ENCODE measurements at regions not wholly inside any gene's neighbourhood (a gene's known extent, or its start where the extent isn't known, plus 50 kb on each side); places are given as distances from the start of the nearest gene placed in this dataset.

DNA sequence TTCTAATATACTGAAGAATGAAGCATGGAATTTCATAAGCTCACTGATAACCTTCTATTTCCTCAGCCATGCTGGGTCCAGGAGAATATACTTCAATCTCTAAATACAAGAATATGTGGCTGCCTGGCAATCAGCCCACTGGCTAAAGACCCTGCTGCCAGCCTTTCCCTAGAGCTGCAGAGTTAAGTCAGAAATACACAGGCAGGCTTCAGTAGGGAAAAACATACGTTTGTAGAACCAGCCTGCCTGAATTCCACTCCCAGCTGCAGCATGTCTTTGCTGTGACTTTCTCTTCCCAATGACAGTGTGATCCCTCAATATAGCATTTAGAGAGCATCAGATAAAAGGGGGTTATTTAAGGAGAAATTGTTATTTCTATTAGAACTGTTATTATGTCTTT lies 289.1 kb downstream of the PCDH19 start:
- no peak for DNase-seq (ENCODE audit: low read depth)

DNA sequence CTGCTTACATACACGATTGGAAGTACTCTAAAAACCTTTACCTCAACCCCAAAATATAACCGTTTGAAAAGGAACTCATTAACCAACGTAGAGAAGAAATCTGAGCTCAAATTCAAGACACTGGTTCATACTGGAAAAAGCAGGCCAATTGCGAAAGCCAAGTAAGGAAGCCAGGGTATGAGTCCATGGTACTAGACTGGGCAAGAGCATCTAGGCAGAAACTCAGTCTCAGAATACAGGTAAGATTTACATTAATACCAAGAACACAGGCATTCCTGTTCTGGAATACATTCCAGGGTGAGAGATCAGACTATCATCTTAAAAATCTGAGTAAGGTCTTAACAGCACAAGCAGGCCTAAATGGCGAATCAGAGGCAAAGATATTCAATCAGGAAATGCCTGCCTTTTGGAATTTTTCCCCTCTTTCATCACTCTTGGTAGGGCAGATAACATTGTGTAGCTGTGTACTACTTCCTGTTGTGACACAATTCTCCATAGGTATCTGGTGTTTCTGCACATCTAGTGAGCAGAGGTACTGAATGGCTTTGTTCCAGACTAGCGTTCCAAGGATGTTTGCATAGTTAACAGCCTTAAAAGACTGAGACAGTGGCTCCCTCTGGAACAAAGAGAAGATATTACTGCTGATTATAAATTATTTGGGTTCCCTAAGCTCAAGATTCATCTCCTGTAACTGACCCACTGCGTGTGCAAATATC lies 311.3 kb downstream of the PCDH19 start:
- DNase-seq (ENCODE audit: low read depth) = peak; percentile 48

GRCh38 chrX:100090931-100091330 lies 319.1 kb downstream of the PCDH19 start:
- DNase-seq (ENCODE audit: low read depth) = peak; percentile 69

DNA sequence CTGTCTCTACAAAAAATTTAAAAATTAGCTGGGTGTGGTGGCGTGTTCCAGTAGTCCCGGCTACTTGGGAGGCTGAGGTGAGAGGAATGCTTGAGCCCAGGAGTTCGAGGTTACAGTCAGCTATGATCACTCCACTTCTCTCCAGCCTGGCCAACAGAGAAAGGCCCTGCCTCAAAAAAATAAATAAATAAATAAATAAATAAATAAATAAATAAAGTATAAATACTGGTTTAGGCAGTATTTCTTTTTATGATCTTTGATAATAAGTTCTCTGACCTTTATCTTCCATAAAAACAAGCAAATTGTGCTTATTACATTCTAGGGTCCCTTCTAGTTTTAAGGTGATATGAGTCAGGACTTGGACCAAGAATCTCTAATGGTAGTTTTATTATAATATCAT lies 320.3 kb downstream of the PCDH19 start:
- DNase-seq (ENCODE audit: low read depth) = no peak

DNA sequence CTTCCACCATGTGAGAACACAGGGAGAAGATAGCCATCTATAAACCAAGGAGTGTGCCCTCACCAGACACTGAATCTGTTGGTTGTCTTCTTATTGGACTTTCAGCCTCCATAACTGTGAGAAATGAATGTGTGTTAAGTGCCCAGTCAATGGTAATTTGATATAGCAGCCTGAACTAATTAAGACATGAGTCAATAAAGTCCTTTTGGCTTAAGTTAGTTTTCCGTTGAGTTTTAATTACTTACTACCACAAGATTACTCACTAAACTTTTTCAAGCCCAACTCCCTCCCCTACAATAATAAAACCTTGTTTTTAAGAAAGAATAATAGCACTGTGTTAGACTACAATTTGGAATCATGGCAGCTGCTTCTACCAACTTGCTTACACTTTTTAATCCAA lies 324.2 kb downstream of the PCDH19 start:
- peak; percentile 20 for DNase-seq (ENCODE audit: low read depth)

DNA sequence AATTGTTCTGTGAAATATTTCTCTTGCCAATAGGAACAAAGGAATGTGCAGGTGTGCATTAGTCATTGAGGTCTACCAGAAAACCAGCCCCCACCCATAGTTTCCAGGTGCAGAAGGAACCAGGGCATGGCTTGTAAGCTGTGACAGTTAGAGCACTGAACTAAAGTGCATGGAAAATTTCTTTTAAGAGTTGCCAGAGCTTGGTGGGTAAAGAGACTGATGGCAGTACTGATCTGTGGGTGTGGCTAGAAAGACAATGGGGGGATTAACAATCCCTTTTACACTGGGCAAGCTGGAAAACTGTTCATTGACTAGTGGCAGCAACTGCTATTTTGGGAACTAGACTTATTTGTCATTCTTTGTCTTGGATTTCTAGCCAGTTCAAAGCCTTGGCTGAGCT lies 326.9 kb downstream of the PCDH19 start:
- no peak for DNase-seq (ENCODE audit: low read depth)

DNA sequence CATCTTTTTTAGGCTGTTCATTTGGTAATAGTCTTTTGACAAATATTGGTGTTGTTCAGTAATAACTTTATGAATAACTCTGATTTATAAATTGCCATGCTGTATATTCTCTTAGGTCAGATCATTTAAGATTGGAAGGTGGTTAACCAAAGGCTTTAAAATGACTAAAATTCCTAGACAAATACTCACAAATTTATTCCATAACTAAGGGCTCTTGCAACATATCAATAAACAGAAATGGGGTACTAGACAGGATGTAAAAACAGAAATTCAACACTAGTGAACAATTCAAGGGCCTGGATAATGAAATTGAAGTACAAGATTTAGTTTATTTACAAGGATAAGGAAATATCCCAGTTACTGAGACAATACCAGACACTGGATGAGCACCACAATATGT lies 328.6 kb downstream of the PCDH19 start:
- no peak for DNase-seq (ENCODE audit: low read depth)

- DNase-seq (ENCODE audit: low read depth) = no peak
These were observed 334.0 kb downstream of the PCDH19 start for GRCh38 chrX:100076031-100076430.

DNA sequence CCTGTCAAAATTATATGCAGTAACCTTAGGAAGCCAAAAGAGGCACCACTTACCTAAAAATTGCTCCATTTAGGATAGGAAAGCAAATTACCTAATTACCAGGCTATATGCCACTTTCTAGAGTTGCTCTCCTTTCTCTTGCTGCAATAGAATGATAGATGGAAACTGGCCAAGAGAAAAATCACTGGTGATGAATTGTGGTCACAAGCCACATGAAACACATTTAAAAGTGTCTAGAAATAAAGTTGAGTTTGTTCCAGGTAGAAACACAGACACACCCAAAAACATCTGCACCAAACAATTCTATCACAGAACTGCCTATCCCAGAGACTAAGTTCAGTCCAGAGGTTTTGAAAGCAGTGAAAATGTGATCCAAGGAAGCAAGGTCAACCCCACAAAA lies 337.7 kb downstream of the PCDH19 start:
- no peak for DNase-seq (ENCODE audit: low read depth)

DNA sequence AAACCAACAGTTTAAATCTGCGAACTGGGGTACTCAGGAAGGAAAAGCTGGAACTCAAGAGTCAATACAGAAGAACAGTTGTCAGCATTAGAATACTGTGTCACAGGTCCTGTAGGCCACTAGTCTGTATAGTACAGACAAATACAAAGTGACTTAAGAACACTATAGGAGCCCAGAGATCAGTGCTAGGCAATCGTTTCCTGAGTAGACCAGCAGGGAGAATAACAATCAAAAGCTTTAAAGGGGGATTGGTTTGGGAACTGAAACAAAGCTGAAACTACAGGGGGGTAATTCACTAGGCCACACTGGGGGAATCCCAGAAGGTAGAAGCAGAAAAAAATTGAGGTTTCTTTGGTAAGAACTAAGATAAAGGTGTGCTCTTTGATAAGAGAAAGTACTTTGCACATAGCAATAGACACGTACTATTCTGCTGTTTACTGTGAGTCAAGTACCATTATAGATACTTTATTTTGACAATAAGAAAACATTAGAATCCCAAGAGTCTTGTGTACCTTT lies 339.7 kb downstream of the PCDH19 start:
- no peak for DNase-seq (ENCODE audit: low read depth)

- no peak for DNase-seq (ENCODE audit: low read depth)
These were observed 361.9 kb downstream of the PCDH19 start for GRCh38 chrX:100048156-100048555.
